ENCODE measurements at regions not wholly inside any gene's neighbourhood (a gene's known extent, or its start where the extent isn't known, plus 50 kb on each side); places are given as distances from the start of the nearest gene placed in this dataset.

- Histone ChIP-seq H2AFZ (ENCODE audit: low read length) (no peak overlapping the region), H3K9ac (ENCODE audit: low read depth, low read length, poor library complexity, severe bottlenecking) (no peak overlapping the region), H3F3A (ENCODE audit: low read depth) (no peaks in the 10 kb centered on the region), H3K79me2 (ENCODE audit: insufficient read depth, low read length) (no peaks in the 10 kb centered on the region), H3K36me3 (ENCODE audit: insufficient read depth, low read length) (no peaks in the 10 kb centered on the region), H3K9me3 (ENCODE audit: insufficient read depth, low read depth, low read length) (no peaks in the 10 kb centered on the region), H3K9me2 (replicated peaks; ENCODE audit: low read depth, low read length) (no peaks in the 10 kb centered on the region), H3K27me3 (ENCODE audit: insufficient read depth, low read length, poor library complexity, severe bottlenecking) (no peaks in the 10 kb centered on the region), H3K4me1 (ENCODE audit: insufficient read depth, low read length, poor library complexity, severe bottlenecking) (peaks cover 6% of the 10 kb centered on the region), H4K20me1 (ENCODE audit: insufficient read depth, low read length, poor library complexity, severe bottlenecking) (no peaks in the 10 kb centered on the region), H3K4me2 (ENCODE audit: low read depth, low read length, poor library complexity, severe bottlenecking) (no peak overlapping the region), H3K4me3 (ENCODE audit: low read length, poor library complexity, severe bottlenecking) (no peak overlapping the region)
- TF ChIP-seq CTCF (conservative IDR thresholded peaks at IDR 0.05; ENCODE audit: low read length), result no peak
- TF ChIP-seq EZH2phosphoT487 (IDR thresholded peaks at IDR 0.05; ENCODE audit: borderline replicate concordance), result no peak
These were observed 216.1 kb upstream of the SGK1 start for GRCh38 chr6:134533991-134534390.

GRCh38 chr6:134532694-134533624 lies 215.0 kb upstream of the SGK1 start:
- Histone ChIP-seq H3K9me3 (ENCODE audit: insufficient read depth, low read depth, low read length) (no peaks in the 10 kb centered on the region), H3K79me2 (ENCODE audit: insufficient read depth, low read length) (no peaks in the 10 kb centered on the region), H3K4me2 (ENCODE audit: low read depth, low read length, poor library complexity, severe bottlenecking) (no peak overlapping the region), H3K36me3 (ENCODE audit: insufficient read depth, low read length) (no peaks in the 10 kb centered on the region), H2AFZ (ENCODE audit: low read length) (no peak overlapping the region), H3K27me3 (ENCODE audit: insufficient read depth, low read length, poor library complexity, severe bottlenecking) (no peaks in the 10 kb centered on the region), H3F3A (ENCODE audit: low read depth) (no peaks in the 10 kb centered on the region), H3K4me3 (ENCODE audit: low read length, poor library complexity, severe bottlenecking) (no peak overlapping the region), H3K9me2 (replicated peaks; ENCODE audit: low read depth, low read length) (no peaks in the 10 kb centered on the region), H4K20me1 (ENCODE audit: insufficient read depth, low read length, poor library complexity, severe bottlenecking) (no peaks in the 10 kb centered on the region), H3K4me1 (ENCODE audit: insufficient read depth, low read length, poor library complexity, severe bottlenecking) (peaks cover 6% of the 10 kb centered on the region), H3K9ac (ENCODE audit: low read depth, low read length, poor library complexity, severe bottlenecking) (no peak overlapping the region)
- TF ChIP-seq CTCF (conservative IDR thresholded peaks at IDR 0.05; ENCODE audit: low read length) (no peak), EZH2phosphoT487 (IDR thresholded peaks at IDR 0.05; ENCODE audit: borderline replicate concordance) (no peak)

GRCh38 chr6:134531611-134532010 lies 213.7 kb upstream of the SGK1 start:
- Histone ChIP-seq H3F3A (ENCODE audit: low read depth) (no peaks in the 10 kb centered on the region), H3K4me3 (ENCODE audit: low read length, poor library complexity, severe bottlenecking) (no peak overlapping the region), H3K27me3 (ENCODE audit: insufficient read depth, low read length, poor library complexity, severe bottlenecking) (no peaks in the 10 kb centered on the region), H3K9ac (ENCODE audit: low read depth, low read length, poor library complexity, severe bottlenecking) (no peak overlapping the region), H2AFZ (ENCODE audit: low read length) (no peak overlapping the region), H3K79me2 (ENCODE audit: insufficient read depth, low read length) (no peaks in the 10 kb centered on the region), H3K9me2 (replicated peaks; ENCODE audit: low read depth, low read length) (no peaks in the 10 kb centered on the region), H3K9me3 (ENCODE audit: insufficient read depth, low read depth, low read length) (no peaks in the 10 kb centered on the region), H4K20me1 (ENCODE audit: insufficient read depth, low read length, poor library complexity, severe bottlenecking) (no peaks in the 10 kb centered on the region), H3K4me2 (ENCODE audit: low read depth, low read length, poor library complexity, severe bottlenecking) (no peak overlapping the region), H3K36me3 (ENCODE audit: insufficient read depth, low read length) (no peaks in the 10 kb centered on the region), H3K4me1 (ENCODE audit: insufficient read depth, low read length, poor library complexity, severe bottlenecking) (peaks cover 6% of the 10 kb centered on the region)
- no peak for TF ChIP-seq EZH2phosphoT487 (IDR thresholded peaks at IDR 0.05; ENCODE audit: borderline replicate concordance)
- TF ChIP-seq CTCF (conservative IDR thresholded peaks at IDR 0.05; ENCODE audit: low read length), result no peak

Data from Loucy (cell line).